GM13976 (cell line): ENCODE measurements at regions not wholly inside any gene's neighbourhood (a gene's known extent, or its start where the extent isn't known, plus 50 kb on each side); places are given as distances from the start of the nearest gene placed in this dataset.

ENCODE experiments used
- DNase-seq: peaks from one replicate; pipeline ENCODE4 v3.0.0; 2012; ENCODE audit warnings: low spot score
- CTCF ChIP-seq: IDR thresholded peaks from 2 replicates; pipeline ENCODE4 v1.5.1; 2012; ENCODE audit warnings: borderline replicate concordance, mild to moderate bottlenecking; ENCODE audit not compliant: insufficient read depth; ENCODE audit errors: extremely low read depth, missing control alignments, control extremely low read depth
- in situ Hi-C: fragments of 300-500 bp; cut with MboI; formaldehyde crosslinking; loops from one replicate; pipeline ENCODE4 v1.12.0; 2022; ENCODE audit warnings: low sequenced_read_pairs, mixed read lengths, inconsistent platforms; ENCODE audit not compliant: unreplicated experiment

- in situ Hi-C loops, result no loop called here
- no peak for TF ChIP-seq CTCF
- DNase-seq, result no peak
Measured at GRCh38 chr6:126764104-126764503, 354.4 kb upstream of the RSPO3 start.

- no peak for TF ChIP-seq CTCF
- DNase-seq, result no peak
- in situ Hi-C loops, result no loop called here
Measured at GRCh38 chr6:126764671-126765070, 353.8 kb upstream of the RSPO3 start.

- DNase-seq, result no peak
- TF ChIP-seq CTCF, result no peak
- in situ Hi-C loops, result no loop called here
Measured at GRCh38 chr6:126766820-126767219, 351.7 kb upstream of the RSPO3 start.

- no peak for TF ChIP-seq CTCF
- in situ Hi-C loops, result no loop called here
- no peak for DNase-seq
Measured at GRCh38 chr6:126767711-126768110, 350.8 kb upstream of the RSPO3 start.

- in situ Hi-C loops, result no loop called here
- TF ChIP-seq CTCF, result no peak
- no peak for DNase-seq
Measured at GRCh38 chr6:126770176-126770575, 348.3 kb upstream of the RSPO3 start.

- no peak for TF ChIP-seq CTCF
- in situ Hi-C loops, result no loop called here
- no peak for DNase-seq
Measured at GRCh38 chr6:126773112-126773805, 345.2 kb upstream of the RSPO3 start.
